Parathyroid adenoma (tissue), 2 donors: ENCODE measurements at regions not wholly inside any gene's neighbourhood (a gene's known extent, or its start where the extent isn't known, plus 50 kb on each side); places are given as distances from the start of the nearest gene placed in this dataset.

Experiments used
- H2AFZ ChIP-seq: fragments of 300-600 bp; sonication (generic); one replicate; pipeline ENCODE4 v1.7.0; 2017; ENCODE audit warnings: antibody characterized with exemption, mild to moderate bottlenecking
- H3K27ac ChIP-seq: fragments of 300-600 bp; sonication (generic); one replicate; pipeline ENCODE4 v1.7.0; 2017
- H3K27me3 ChIP-seq: fragments of 300-600 bp; sonication (generic); one replicate; pipeline ENCODE4 v1.7.0; 2017; ENCODE audit warnings: low read length; ENCODE audit not compliant: control insufficient read depth, insufficient read depth
- H3K36me3 ChIP-seq: fragments of 300-600 bp; sonication (generic); one replicate; pipeline ENCODE4 v1.7.0; 2017; ENCODE audit warnings: low read length; ENCODE audit not compliant: control insufficient read depth, insufficient read depth
- H3K4me1 ChIP-seq: fragments of 300-600 bp; sonication (generic); one replicate; pipeline ENCODE4 v1.7.0; 2017; ENCODE audit warnings: control low read depth
- H3K4me2 ChIP-seq: fragments of 300-600 bp; sonication (generic); one replicate; pipeline ENCODE4 v1.7.0; 2017; ENCODE audit warnings: low read length
- H3K4me3 ChIP-seq: fragments of 300-600 bp; sonication (generic); one replicate; pipeline ENCODE4 v1.7.0; 2017; ENCODE audit warnings: low read depth, low read length
- H3K79me2 ChIP-seq: fragments of 300-600 bp; sonication (generic); one replicate; pipeline ENCODE4 v1.7.0; 2017; ENCODE audit warnings: control low read depth
- H3K9ac ChIP-seq: fragments of 300-600 bp; sonication (generic); one replicate; pipeline ENCODE4 v1.7.0; 2017; ENCODE audit warnings: mild to moderate bottlenecking
- H3K9me3 ChIP-seq: fragments of 300-600 bp; sonication (generic); one replicate; pipeline ENCODE4 v1.7.0; 2017; ENCODE audit warnings: low read length; ENCODE audit not compliant: control insufficient read depth
- CTCF ChIP-seq: fragments of 300-600 bp; sonication (generic); IDR thresholded peaks from one replicate; pipeline ENCODE4 v1.7.0; 2017; ENCODE audit warnings: antibody characterized with exemption, mild to moderate bottlenecking
- donor health status: primary hyperparathyroidism.

- Histone ChIP-seq H3K4me3 (no peak overlapping the region), H2AFZ (no peak overlapping the region), H3K9ac (no peak overlapping the region), H3K9me3 (no peaks in the 10 kb centered on the region), H3K27me3 (no peaks in the 10 kb centered on the region), H3K4me2 (no peak overlapping the region), H3K4me1 (no peaks in the 10 kb centered on the region), H3K79me2 (no peaks in the 10 kb centered on the region), H3K36me3 (no peaks in the 10 kb centered on the region), H3K27ac (no peak overlapping the region)
- TF ChIP-seq CTCF, result no peak
These were observed 491.5 kb upstream of the LUZP2 start for GRCh38 chr11:24005202-24005876.

GRCh38 chr11:24043842-24044241, 453.0 kb upstream of the LUZP2 start:
- Histone ChIP-seq H3K79me2 (no peaks in the 10 kb centered on the region), H3K9ac (no peak overlapping the region), H3K27ac (no peak overlapping the region), H2AFZ (no peak overlapping the region), H3K27me3 (no peaks in the 10 kb centered on the region), H3K4me3 (no peak overlapping the region), H3K36me3 (no peaks in the 10 kb centered on the region), H3K4me1 (no peaks in the 10 kb centered on the region), H3K9me3 (no peaks in the 10 kb centered on the region), H3K4me2 (no peak overlapping the region)
- no peak for TF ChIP-seq CTCF

GRCh38 chr11:24046731-24047130, 450.1 kb upstream of the LUZP2 start:
- no peak for TF ChIP-seq CTCF
- no peak overlapping the region for H3K9ac ChIP-seq

GRCh38 chr11:24056051-24056450, 440.8 kb upstream of the LUZP2 start:
- H3K9ac ChIP-seq, result no peak overlapping the region
- H3K27ac ChIP-seq, result no peak overlapping the region
- no peaks in the 10 kb centered on the region for H3K79me2 ChIP-seq
- H3K36me3 ChIP-seq, result no peaks in the 10 kb centered on the region
- H3K4me1 ChIP-seq, result no peaks in the 10 kb centered on the region
- H3K4me3 ChIP-seq, result no peak overlapping the region
- no peaks in the 10 kb centered on the region for H3K27me3 ChIP-seq
- no peak overlapping the region for H3K4me2 ChIP-seq
- no peaks in the 10 kb centered on the region for H3K9me3 ChIP-seq
- no peak overlapping the region for H2AFZ ChIP-seq
- TF ChIP-seq CTCF, result no peak

More at GRCh38 chr11:24046731-24047130, 450.1 kb upstream of the LUZP2 start:
- Histone ChIP-seq H2AFZ (no peak overlapping the region), H3K9me3 (no peaks in the 10 kb centered on the region), H3K4me3 (no peak overlapping the region), H3K79me2 (no peaks in the 10 kb centered on the region), H3K4me1 (no peaks in the 10 kb centered on the region), H3K27ac (no peak overlapping the region), H3K27me3 (no peaks in the 10 kb centered on the region), H3K4me2 (no peak overlapping the region), H3K36me3 (no peaks in the 10 kb centered on the region)

GRCh38 chr11:24060125-24060524, 436.7 kb upstream of the LUZP2 start:
- H2AFZ ChIP-seq, result no peak overlapping the region
- no peaks in the 10 kb centered on the region for H3K79me2 ChIP-seq
- H3K9me3 ChIP-seq, result no peaks in the 10 kb centered on the region
- H3K4me3 ChIP-seq, result no peak overlapping the region
- no peak overlapping the region for H3K9ac ChIP-seq
- no peaks in the 10 kb centered on the region for H3K36me3 ChIP-seq
- H3K4me2 ChIP-seq, result no peak overlapping the region
- H3K27ac ChIP-seq, result no peak overlapping the region
- H3K27me3 ChIP-seq, result no peaks in the 10 kb centered on the region
- no peaks in the 10 kb centered on the region for H3K4me1 ChIP-seq
- no peak for TF ChIP-seq CTCF
